Loucy (cell line): ENCODE measurements at regions not wholly inside any gene's neighbourhood (a gene's known extent, or its start where the extent isn't known, plus 50 kb on each side); places are given as distances from the start of the nearest gene placed in this dataset.

Source experiments
- H2AFZ ChIP-seq: fragments of 200-600 bp; sonication (generic); 2 replicates; pipeline ENCODE4 v1.6.0; 2016; ENCODE audit warnings: antibody characterized with exemption, mild to moderate bottlenecking, low read length, moderate library complexity
- H3F3A ChIP-seq: fragments of 200-600 bp; 2 replicates; pipeline ENCODE4 v1.6.0; 2016; ENCODE audit warnings: antibody characterized with exemption, low read depth, mild to moderate bottlenecking
- H3K27me3 ChIP-seq: fragments of 200-600 bp; sonication (generic); 2 replicates; pipeline ENCODE4 v1.6.1; 2014; ENCODE audit warnings: low read length, mild to moderate bottlenecking; ENCODE audit not compliant: insufficient read depth, poor library complexity, severe bottlenecking
- H3K36me3 ChIP-seq: fragments of 200-600 bp; sonication (generic); 2 replicates; pipeline ENCODE4 v1.6.1; 2016; ENCODE audit warnings: low read length; ENCODE audit not compliant: insufficient read depth
- H3K4me1 ChIP-seq: fragments of 200-600 bp; sonication (generic); 2 replicates; pipeline ENCODE4 v1.5.1; 2014; ENCODE audit warnings: low read length, mild to moderate bottlenecking; ENCODE audit not compliant: insufficient read depth, poor library complexity, severe bottlenecking
- H3K4me2 ChIP-seq: fragments of 200-600 bp; sonication (generic); 2 replicates; pipeline ENCODE4 v1.6.0; 2014; ENCODE audit warnings: antibody characterized with exemption, low read length, low read depth, mild to moderate bottlenecking; ENCODE audit not compliant: poor library complexity, severe bottlenecking
- H3K4me3 ChIP-seq: fragments of 200-600 bp; sonication (generic); 2 replicates; pipeline ENCODE4 v1.5.1; 2014; ENCODE audit warnings: low read length, mild to moderate bottlenecking, mixed read lengths; ENCODE audit not compliant: poor library complexity, severe bottlenecking
- H3K79me2 ChIP-seq: fragments of 200-600 bp; sonication (generic); 2 replicates; pipeline ENCODE4 v1.6.1; 2014; ENCODE audit warnings: low read length; ENCODE audit not compliant: insufficient read depth
- H3K9ac ChIP-seq: fragments of 200-600 bp; sonication (generic); 2 replicates; pipeline ENCODE4 v1.6.0; 2014; ENCODE audit warnings: mild to moderate bottlenecking, low read depth, low read length, moderate library complexity; ENCODE audit not compliant: poor library complexity, severe bottlenecking
- H3K9me2 ChIP-seq: fragments of 200-600 bp; sonication (generic); replicated peaks from 2 replicates; pipeline ENCODE4 v1.6.1; 2016; ENCODE audit warnings: low read depth, low read length, mixed read lengths
- H3K9me3 ChIP-seq: fragments of 200-600 bp; sonication (generic); 2 replicates; pipeline ENCODE4 v1.6.1; 2014; ENCODE audit warnings: mild to moderate bottlenecking, antibody characterized with exemption, low read length, low read depth; ENCODE audit not compliant: insufficient read depth
- H4K20me1 ChIP-seq: fragments of 200-600 bp; sonication (generic); 2 replicates; pipeline ENCODE4 v1.6.0; 2014; ENCODE audit warnings: antibody characterized with exemption, low read length, mild to moderate bottlenecking; ENCODE audit not compliant: insufficient read depth, poor library complexity, severe bottlenecking
- EZH2phosphoT487 ChIP-seq: fragments of 200-600 bp; IDR thresholded peaks from 2 replicates; pipeline ENCODE4 v1.6.1; 2018; ENCODE audit warnings: antibody characterized with exemption, mild to moderate bottlenecking, moderate library complexity, borderline replicate concordance
- TF ChIP-seq, protein P1 (sequence below): fragments of 200-600 bp; sonication (generic); conservative IDR thresholded peaks from 2 replicates; pipeline ENCODE4 v1.5.1; 2014; ENCODE audit warnings: mild to moderate bottlenecking, antibody characterized with exemption, low read length

DNA sequence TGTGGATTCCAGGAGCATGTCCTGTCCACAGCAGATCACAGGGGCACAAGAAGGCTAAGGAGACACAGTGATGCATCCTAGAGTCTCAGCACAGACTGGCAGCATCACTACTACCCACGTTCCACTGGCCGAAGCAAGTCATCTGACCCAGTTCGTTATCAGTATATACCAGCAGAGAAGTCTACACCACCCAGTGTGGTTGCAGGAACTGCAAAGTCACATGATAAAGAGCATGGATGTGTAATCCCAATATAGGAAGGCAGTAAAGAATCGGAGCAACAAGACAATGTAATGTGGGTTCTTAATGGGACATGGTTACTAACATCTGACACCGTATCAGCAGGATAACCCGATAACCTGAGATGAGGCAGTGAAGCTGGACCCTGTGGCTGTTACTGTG lies 246.6 kb downstream of the RRAGC start:
- Histone ChIP-seq H4K20me1 (no peaks in the 10 kb centered on the region), H3K36me3 (no peaks in the 10 kb centered on the region), H3K79me2 (no peaks in the 10 kb centered on the region), H3K27me3 (no peaks in the 10 kb centered on the region), H3K9ac (no peak overlapping the region), H3K4me1 (no peaks in the 10 kb centered on the region), H3F3A (no peaks in the 10 kb centered on the region), H3K4me3 (no peak overlapping the region), H3K9me2 (no peaks in the 10 kb centered on the region), H2AFZ (no peak overlapping the region), H3K4me2 (no peak overlapping the region), H3K9me3 (no peaks in the 10 kb centered on the region)
- TF ChIP-seq EZH2phosphoT487 = no peak

DNA sequence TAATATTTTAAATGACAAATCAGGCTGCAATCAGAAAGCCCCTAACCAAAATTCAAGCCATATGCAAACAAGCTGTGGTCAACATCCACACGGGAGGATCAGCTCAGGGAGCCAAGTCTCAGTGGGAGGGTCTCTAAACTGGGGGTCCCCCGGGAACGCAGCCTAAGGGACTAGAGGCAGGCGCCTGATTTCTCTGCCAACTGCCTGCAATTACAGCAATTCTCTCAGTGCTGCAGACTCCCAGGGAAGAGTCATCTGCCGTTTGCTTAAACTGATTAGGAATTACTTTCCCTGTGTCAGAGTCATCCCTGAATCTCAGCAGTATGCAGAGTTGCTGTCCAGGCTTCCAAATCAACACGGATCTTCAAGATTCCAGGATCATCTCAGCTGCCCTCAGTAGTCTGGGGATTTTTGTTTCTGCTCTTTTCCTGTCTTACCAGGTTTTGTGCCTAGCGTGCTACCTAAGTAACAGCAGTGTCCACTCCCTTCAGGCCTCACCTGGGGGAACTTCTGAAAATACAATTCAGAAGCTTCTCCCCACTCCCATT lies 247.8 kb downstream of the RRAGC start:
- Histone ChIP-seq H3K27me3 (no peaks in the 10 kb centered on the region), H3K4me3 (no peak overlapping the region), H2AFZ (no peak overlapping the region), H3K9me3 (no peaks in the 10 kb centered on the region), H3K79me2 (no peaks in the 10 kb centered on the region), H3K4me2 (no peak overlapping the region), H4K20me1 (no peaks in the 10 kb centered on the region), H3K9me2 (no peaks in the 10 kb centered on the region), H3K36me3 (no peaks in the 10 kb centered on the region), H3K9ac (no peak overlapping the region), H3K4me1 (no peaks in the 10 kb centered on the region), H3F3A (no peaks in the 10 kb centered on the region)
- TF ChIP-seq EZH2phosphoT487 = no peak
- TF ChIP-seq, protein P1, sequence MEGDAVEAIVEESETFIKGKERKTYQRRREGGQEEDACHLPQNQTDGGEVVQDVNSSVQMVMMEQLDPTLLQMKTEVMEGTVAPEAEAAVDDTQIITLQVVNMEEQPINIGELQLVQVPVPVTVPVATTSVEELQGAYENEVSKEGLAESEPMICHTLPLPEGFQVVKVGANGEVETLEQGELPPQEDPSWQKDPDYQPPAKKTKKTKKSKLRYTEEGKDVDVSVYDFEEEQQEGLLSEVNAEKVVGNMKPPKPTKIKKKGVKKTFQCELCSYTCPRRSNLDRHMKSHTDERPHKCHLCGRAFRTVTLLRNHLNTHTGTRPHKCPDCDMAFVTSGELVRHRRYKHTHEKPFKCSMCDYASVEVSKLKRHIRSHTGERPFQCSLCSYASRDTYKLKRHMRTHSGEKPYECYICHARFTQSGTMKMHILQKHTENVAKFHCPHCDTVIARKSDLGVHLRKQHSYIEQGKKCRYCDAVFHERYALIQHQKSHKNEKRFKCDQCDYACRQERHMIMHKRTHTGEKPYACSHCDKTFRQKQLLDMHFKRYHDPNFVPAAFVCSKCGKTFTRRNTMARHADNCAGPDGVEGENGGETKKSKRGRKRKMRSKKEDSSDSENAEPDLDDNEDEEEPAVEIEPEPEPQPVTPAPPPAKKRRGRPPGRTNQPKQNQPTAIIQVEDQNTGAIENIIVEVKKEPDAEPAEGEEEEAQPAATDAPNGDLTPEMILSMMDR = no peak

DNA sequence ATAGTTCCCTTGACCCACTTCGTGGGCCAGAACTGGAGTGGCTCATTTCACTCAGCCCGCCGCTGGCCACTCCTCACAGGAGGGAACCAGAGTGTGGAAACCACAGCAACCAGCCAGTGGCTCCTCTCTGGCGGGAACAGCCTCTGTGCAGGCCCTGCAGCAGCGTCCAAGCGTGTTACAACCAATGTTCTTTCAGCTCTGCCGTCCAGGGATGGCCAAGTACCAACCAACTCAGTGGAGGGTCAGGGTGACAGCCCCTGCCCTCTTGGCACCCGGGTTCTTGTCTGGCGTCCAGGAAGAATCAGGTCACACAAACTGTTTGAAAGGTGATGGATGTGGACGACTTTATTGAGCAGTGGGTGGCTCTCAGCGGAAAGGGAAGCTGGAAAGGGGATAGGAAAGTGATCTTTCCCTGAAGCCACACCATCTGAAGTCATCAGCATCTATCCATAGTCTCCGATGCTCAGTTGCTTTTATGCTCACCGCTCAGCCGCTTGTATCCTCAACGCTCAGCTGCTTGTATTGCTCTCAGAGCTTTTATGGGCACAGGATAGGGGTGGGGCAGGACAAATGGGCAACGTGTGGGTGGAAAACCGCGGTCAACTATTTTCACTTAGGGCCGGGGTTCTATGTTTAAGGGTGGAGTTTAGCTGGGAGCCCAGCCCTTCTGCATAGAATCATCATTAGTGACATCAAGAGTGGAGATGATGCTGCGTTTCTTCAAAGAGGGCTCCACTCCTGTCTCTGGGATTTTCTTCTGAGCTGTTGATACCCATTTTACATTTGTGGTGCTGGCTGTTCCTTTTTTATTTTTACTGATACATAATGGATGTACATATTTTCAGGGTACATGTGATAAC lies 250.2 kb downstream of the RRAGC start:
- Histone ChIP-seq H4K20me1 (no peaks in the 10 kb centered on the region), H3F3A (no peaks in the 10 kb centered on the region), H3K36me3 (no peaks in the 10 kb centered on the region), H2AFZ (no peak overlapping the region), H3K27me3 (no peaks in the 10 kb centered on the region), H3K9ac (no peak overlapping the region), H3K9me3 (no peaks in the 10 kb centered on the region), H3K4me2 (no peak overlapping the region), H3K4me3 (no peak overlapping the region), H3K79me2 (no peaks in the 10 kb centered on the region), H3K9me2 (no peaks in the 10 kb centered on the region), H3K4me1 (no peaks in the 10 kb centered on the region)
- TF ChIP-seq, protein P1 = no peak
- no peak for TF ChIP-seq EZH2phosphoT487
